HepG2 (cell line): ENCODE measurements at regions not wholly inside any gene's neighbourhood (a gene's known extent, or its start where the extent isn't known, plus 50 kb on each side); places are given as distances from the start of the nearest gene placed in this dataset.

ENCODE experiments used
- ATAC-seq: fragments of 200-7000 bp; cut with Tn5 transposase; 3 replicates; pipeline ENCODE4 v1.9.1; 2020; ENCODE audit warnings: mild to moderate bottlenecking, moderate library complexity
- BruUV-seq: library from RNA; stranded (reverse); fragments of 400-500 nt; replicated peaks from 2 replicates; lab custom pipeline; 2021; lab: Mats Ljungman, UMichigan
- CTCF ChIA-PET: fragments of 300-600 bp; formaldehyde crosslinking; extraction: SDS; loops from one replicate; lab custom pipeline; 2021; ENCODE audit warnings: low total read pairs, inconsistent platforms, low intra/inter-chr PET ratio; lab: Yijun Ruan, JAX
- POLR2A ChIA-PET: fragments of 350-600 bp; sonication (Branson Sonifier 250); formaldehyde crosslinking; loops from one replicate; lab custom pipeline; 2020; ENCODE audit warnings: antibody characterized with exemption, inconsistent platforms; lab: Yijun Ruan, JAX
- DNase-seq: peaks from one replicate; pipeline ENCODE4 v3.0.0-alpha.2; 2015; ENCODE audit warnings: low spot score
- FAIRE-seq: peaks from 3 replicates; lab custom pipeline; 2011; peaks lifted over from hg19 to GRCh38; lab: Jason Lieb, UNC
- H2AFZ ChIP-seq: one replicate; pipeline ENCODE4 v1.6.1; 2011; ENCODE audit warnings: low read length, inconsistent platforms
- H3K27ac ChIP-seq: fragments of 300-600 bp; 3 replicates; pipeline ENCODE4 v1.8.0; 2011; ENCODE audit warnings: mixed run types, mild to moderate bottlenecking, mixed read lengths, low read length, inconsistent platforms; ENCODE audit not compliant: insufficient read depth; ENCODE audit errors: extremely low read length
- H3K27me3 ChIP-seq, 2 experiments: fragments of 200-600 bp in 1 of 2; 2 replicates in 1 of 2; 3 replicates in 1 of 2; pipeline versions ENCODE4 v1.6.0 to v1.8.0; 2011; ENCODE audit warnings: low read length in 2 of 2, mild to moderate bottlenecking in 2 of 2, moderate library complexity in 2 of 2, inconsistent platforms in 1 of 2; ENCODE audit not compliant: insufficient read depth in 2 of 2, control insufficient read depth in 1 of 2
- H3K36me3 ChIP-seq, 2 experiments: fragments of 200-600 bp in 1 of 2; replicated peaks in 1 of 2; 2 replicates in 1 of 2; 3 replicates in 1 of 2; pipeline versions ENCODE4 v1.5.1 to v1.8.0; 2011; ENCODE audit warnings: low read length in 2 of 2, inconsistent platforms in 1 of 2; ENCODE audit not compliant: insufficient read depth in 2 of 2, control insufficient read depth in 1 of 2
- H3K4me1 ChIP-seq: 2 replicates; pipeline ENCODE4 v1.5.1; 2012; ENCODE audit warnings: low read length, inconsistent platforms; ENCODE audit not compliant: insufficient read depth
- H3K4me2 ChIP-seq: 2 replicates; pipeline ENCODE4 v1.6.0; 2011; ENCODE audit warnings: low read depth, low read length, inconsistent platforms
- H3K4me3 ChIP-seq, 3 experiments: fragments of 200-600 bp in 1 of 3; sonication (generic), shearing (Covaris generic) in 1 of 3; replicated peaks in 1 of 3; 2 replicates each; pipeline ENCODE4 v1.5.1; 2011 to 2016; ENCODE audit warnings: low read length in 3 of 3, inconsistent platforms in 2 of 3, low read depth in 2 of 3, mild to moderate bottlenecking in 2 of 3, control low read depth in 1 of 3, mixed read lengths in 1 of 3; ENCODE audit not compliant: insufficient read depth in 1 of 3
- H3K79me2 ChIP-seq: one replicate; pipeline ENCODE4 v1.6.1; 2011; ENCODE audit warnings: low read length, inconsistent platforms; ENCODE audit not compliant: insufficient read depth
- H3K9ac ChIP-seq: 2 replicates; pipeline ENCODE4 v1.6.0; 2011; ENCODE audit warnings: mild to moderate bottlenecking, low read depth, low read length, inconsistent platforms; ENCODE audit not compliant: insufficient read depth
- H3K9me3 ChIP-seq: 2 replicates; pipeline ENCODE4 v1.5.1; 2012; ENCODE audit warnings: mild to moderate bottlenecking, low read length
- H4K20me1 ChIP-seq: 2 replicates; pipeline ENCODE4 v1.6.0; 2011; ENCODE audit warnings: inconsistent platforms, mild to moderate bottlenecking, low read length, moderate library complexity; ENCODE audit not compliant: insufficient read depth
- CENPX ChIP-seq: sonication (generic); formaldehyde crosslinking; IDR thresholded peaks from 2 replicates; pipeline ENCODE4 v1.9.0; 2021; ENCODE audit warnings: mild to moderate bottlenecking, missing genetic modification reagents, moderate library complexity
- HOXD1 ChIP-seq: sonication (generic); formaldehyde crosslinking; IDR thresholded peaks from 2 replicates; pipeline ENCODE4 v1.5.0; 2020; ENCODE audit warnings: missing genetic modification reagents
- JARID2 ChIP-seq: sonication (generic); formaldehyde crosslinking; IDR thresholded peaks from 2 replicates; pipeline ENCODE4 v1.8.1; 2023; ENCODE audit warnings: missing genetic modification reagents, inconsistent platforms; ENCODE audit not compliant: insufficient replicate concordance
- MZF1 ChIP-seq: sonication (generic); formaldehyde crosslinking; IDR thresholded peaks from 2 replicates; pipeline ENCODE4 v1.8.1; 2023; ENCODE audit warnings: mild to moderate bottlenecking, missing genetic modification reagents, borderline replicate concordance
- ZBTB38 ChIP-seq: sonication (generic); formaldehyde crosslinking; IDR thresholded peaks from 2 replicates; pipeline ENCODE4 v1.5.1; 2020; ENCODE audit warnings: mild to moderate bottlenecking, missing genetic modification reagents
- ZNF556 ChIP-seq: sonication (generic); formaldehyde crosslinking; IDR thresholded peaks from 2 replicates; pipeline ENCODE4 v1.4.0; 2020; ENCODE audit warnings: mild to moderate bottlenecking, missing genetic modification reagents, borderline replicate concordance
- ZNF83 ChIP-seq: sonication (generic); formaldehyde crosslinking; IDR thresholded peaks from 2 replicates; pipeline ENCODE4 v1.4.0; 2020; ENCODE audit warnings: missing genetic modification reagents, mild to moderate bottlenecking, borderline replicate concordance
- whole genome bisulfite sequencing: methylation state at CpG from one replicate; pipeline ENCODE4 v1.1.6; 2017; ENCODE audit warnings: low lambda C conversion rate; 5-methylcytosine and 5-hydroxymethylcytosine counted together
- in situ Hi-C: cut with HindIII; loops from 2 replicates; pipeline ENCODE4 v1.10.0; 2017; ENCODE audit warnings: low pct_unique_long_range_greater_than_20kb; ENCODE audit not compliant: extremely low pct_ligation_motif_present
- intact Hi-C: fragments of 100-400 bp; cut with micrococcal nuclease; formaldehyde crosslinking; loops from one replicate; pipeline ENCODE4 v1.10.0; 2022; ENCODE audit not compliant: unreplicated experiment
- TF ChIP-seq, protein P1 (sequence below): sonication (generic); formaldehyde crosslinking; IDR thresholded peaks from 2 replicates; pipeline ENCODE4 v1.8.1; 2023; ENCODE audit warnings: mild to moderate bottlenecking, missing genetic modification reagents
- TF ChIP-seq, protein P2 (sequence below): sonication (generic); formaldehyde crosslinking; IDR thresholded peaks from 2 replicates; pipeline ENCODE4 v1.4.0; 2020; ENCODE audit warnings: missing genetic modification reagents
- TF ChIP-seq, protein P3 (sequence below): sonication (generic); IDR thresholded peaks from 2 replicates; pipeline ENCODE4 v1.6.1; 2016; ENCODE audit warnings: low read depth, borderline replicate concordance

DNA sequence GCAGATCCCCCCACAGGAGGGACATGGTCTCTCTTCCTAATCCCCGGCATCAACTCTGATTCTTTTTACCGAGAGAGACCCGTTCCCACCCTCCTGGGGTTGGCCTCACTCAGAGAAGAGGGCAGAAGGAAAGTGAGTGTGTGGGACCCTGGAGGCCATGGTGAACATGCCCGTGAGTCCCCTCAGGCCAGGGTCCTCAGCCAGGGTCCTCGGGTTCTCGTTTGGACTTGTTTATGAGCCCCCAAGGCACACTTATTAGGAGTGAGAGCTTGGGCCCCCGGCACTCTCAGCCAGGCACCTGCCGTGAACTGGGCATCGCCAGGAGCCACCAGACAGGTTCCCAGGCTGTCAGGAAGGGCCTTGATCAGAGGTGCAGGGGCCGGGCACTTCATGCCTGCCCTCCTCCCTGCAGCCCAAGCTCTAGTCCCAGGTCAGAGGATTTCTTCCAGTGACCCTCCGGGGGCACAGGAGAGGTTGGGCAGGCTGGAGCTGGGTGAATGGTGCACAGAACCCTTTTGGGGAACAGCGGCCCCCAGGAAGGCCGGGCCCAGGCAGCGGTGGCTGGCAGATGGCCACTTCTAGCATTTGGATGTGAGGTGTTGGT is 122.6 kb downstream of the CRYAA start:
- no peaks in the 10 kb centered on the region for H3K79me2 ChIP-seq
- intact Hi-C loops (no loop called here), in situ Hi-C loops (no loop called here)
- peaks cover 5% of the 10 kb centered on the region; the same call in 1 of the 2 replicates for H3K9me3 ChIP-seq
- BruUV-seq: no TSS peak
- H3K36me3 ChIP-seq: no peaks in the 10 kb centered on the region
- POLR2A ChIA-PET: no interaction called here
- CTCF ChIA-PET: no interaction called here
- 80% methylated on average over 2 of the region's 14 CpGs for WGBS
- H3K27ac ChIP-seq: no peak overlapping the region
- no peaks in the 10 kb centered on the region for H4K20me1 ChIP-seq
- no peak overlapping the region for H3K9ac ChIP-seq
- TF ChIP-seq MZF1 (no peak), HOXD1 (no peak), JARID2 (CRISPR knock-in tag) (no peak), ZNF83 (CRISPR knock-in tag) (no peak)
- TF ChIP-seq, all 625 proteins: peak for 0
- Histone ChIP-seq H2AFZ (no peak overlapping the region), H3K4me1 (peaks cover 76% of the 10 kb centered on the region), H3K27me3 (no peaks in the 10 kb centered on the region), H3K4me3 (no peak overlapping the region), H3K4me2 (no peak overlapping the region)
- no peak for ATAC-seq
- DNase-seq: no peak
- no peak for FAIRE-seq

DNA sequence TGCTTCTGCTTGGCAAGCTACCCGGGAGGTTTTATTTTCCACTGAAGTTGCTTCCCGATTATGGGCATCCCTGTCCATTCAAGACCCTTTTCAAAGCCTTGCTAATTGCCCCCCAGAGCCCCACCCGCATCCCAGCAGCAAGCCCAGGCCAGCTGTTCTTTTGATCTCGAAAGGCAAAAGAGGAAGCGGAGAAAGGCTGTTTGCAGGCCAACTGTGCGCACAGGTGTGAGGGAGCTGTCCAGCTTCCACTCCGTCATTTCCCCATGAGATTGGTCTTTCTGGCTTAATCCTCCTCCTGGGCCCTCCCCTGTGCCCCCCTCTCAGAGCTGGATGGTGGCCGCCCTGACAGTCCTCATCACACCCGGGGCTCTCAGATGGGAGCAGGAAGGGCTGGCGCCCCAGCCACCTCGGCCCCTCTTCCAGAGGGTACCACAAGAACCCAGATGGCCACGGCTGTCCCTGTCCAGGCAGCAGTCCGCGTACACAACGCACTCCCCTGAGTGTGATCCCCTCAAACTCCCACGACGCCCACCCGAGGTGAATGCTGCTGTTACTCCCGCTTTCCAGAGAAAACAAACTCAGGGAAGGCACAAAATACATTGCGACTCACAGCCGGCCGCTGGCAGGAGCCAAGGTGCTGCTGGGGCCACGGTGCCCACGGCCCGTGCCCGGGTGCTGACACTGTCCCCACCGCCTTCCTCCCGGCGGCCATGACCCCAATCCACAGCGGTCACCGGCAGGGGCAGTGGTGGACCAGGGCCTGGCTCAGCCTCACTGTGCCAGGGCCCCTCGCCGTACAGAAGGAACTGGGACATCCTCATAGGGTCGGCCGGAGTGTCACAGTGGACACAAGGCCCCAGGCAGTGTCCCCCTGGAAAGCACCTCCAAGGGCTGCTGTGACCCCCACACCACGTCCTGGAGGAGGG is 121.9 kb downstream of the CRYAA start:
- ATAC-seq (no peak), FAIRE-seq (no peak), DNase-seq (no peak)
- Histone ChIP-seq H3K79me2 (no peaks in the 10 kb centered on the region), H3K27ac (no peak overlapping the region), H3K9ac (no peak overlapping the region), H2AFZ (no peak overlapping the region), H3K27me3 (no peaks in the 10 kb centered on the region), H3K9me3 (peaks cover 4% of the 10 kb centered on the region; the same call in 1 of the 2 replicates), H3K36me3 (no peaks in the 10 kb centered on the region), H3K4me2 (no peak overlapping the region), H3K4me3 (no peak overlapping the region), H3K4me1 (peaks cover 73% of the 10 kb centered on the region), H4K20me1 (no peaks in the 10 kb centered on the region)
- intact Hi-C loops: no loop called here
- 83% methylated on average over 25 of the region's 36 CpGs for WGBS
- no TSS peak for BruUV-seq
- in situ Hi-C loops: no loop called here
- ChIA-PET CTCF (no interaction called here), POLR2A (interaction anchor here (1.0 kb wide), 1 partner anchor 9 kb away, joined by 4 read pairs; no protein-coding TSS in a partner anchor)
- TF ChIP-seq, protein P1, sequence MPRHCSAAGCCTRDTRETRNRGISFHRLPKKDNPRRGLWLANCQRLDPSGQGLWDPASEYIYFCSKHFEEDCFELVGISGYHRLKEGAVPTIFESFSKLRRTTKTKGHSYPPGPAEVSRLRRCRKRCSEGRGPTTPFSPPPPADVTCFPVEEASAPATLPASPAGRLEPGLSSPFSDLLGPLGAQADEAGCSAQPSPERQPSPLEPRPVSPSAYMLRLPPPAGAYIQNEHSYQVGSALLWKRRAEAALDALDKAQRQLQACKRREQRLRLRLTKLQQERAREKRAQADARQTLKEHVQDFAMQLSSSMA (CRISPR knock-in tag): no peak
- TF ChIP-seq CENPX (CRISPR knock-in tag) (no peak), ZBTB38 (CRISPR knock-in tag) (peak; percentile 40; the same call in 1 of the 2 replicates), ZNF556 (no peak)
- TF ChIP-seq, protein P2, sequence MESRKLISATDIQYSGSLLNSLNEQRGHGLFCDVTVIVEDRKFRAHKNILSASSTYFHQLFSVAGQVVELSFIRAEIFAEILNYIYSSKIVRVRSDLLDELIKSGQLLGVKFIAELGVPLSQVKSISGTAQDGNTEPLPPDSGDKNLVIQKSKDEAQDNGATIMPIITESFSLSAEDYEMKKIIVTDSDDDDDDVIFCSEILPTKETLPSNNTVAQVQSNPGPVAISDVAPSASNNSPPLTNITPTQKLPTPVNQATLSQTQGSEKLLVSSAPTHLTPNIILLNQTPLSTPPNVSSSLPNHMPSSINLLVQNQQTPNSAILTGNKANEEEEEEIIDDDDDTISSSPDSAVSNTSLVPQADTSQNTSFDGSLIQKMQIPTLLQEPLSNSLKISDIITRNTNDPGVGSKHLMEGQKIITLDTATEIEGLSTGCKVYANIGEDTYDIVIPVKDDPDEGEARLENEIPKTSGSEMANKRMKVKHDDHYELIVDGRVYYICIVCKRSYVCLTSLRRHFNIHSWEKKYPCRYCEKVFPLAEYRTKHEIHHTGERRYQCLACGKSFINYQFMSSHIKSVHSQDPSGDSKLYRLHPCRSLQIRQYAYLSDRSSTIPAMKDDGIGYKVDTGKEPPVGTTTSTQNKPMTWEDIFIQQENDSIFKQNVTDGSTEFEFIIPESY: peak; percentile 52; the same call in 1 of the 2 replicates
- TF ChIP-seq, protein P3, sequence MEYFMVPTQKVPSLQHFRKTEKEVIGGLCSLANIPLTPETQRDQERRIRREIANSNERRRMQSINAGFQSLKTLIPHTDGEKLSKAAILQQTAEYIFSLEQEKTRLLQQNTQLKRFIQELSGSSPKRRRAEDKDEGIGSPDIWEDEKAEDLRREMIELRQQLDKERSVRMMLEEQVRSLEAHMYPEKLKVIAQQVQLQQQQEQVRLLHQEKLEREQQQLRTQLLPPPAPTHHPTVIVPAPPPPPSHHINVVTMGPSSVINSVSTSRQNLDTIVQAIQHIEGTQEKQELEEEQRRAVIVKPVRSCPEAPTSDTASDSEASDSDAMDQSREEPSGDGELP: peak; percentile 36; the same call in 1 of the 2 replicates
